Mesendoderm (in vitro differentiated cells): ENCODE measurements at regions not wholly inside any gene's neighbourhood (a gene's known extent, or its start where the extent isn't known, plus 50 kb on each side); places are given as distances from the start of the nearest gene placed in this dataset.

Experiments
- DNase-seq: peaks from one replicate; pipeline ENCODE4 v3.0.0; 2013
- H2AK5ac ChIP-seq: 2 replicates; pipeline ENCODE4 v1.6.1; 2013; ENCODE audit warnings: low read length, inconsistent platforms
- H2BK120ac ChIP-seq: 2 replicates; pipeline ENCODE4 v1.6.1; 2013; ENCODE audit warnings: low read depth, mild to moderate bottlenecking, low read length, moderate library complexity, mixed read lengths
- H2BK15ac ChIP-seq: replicated peaks from 2 replicates; pipeline ENCODE4 v1.6.1; 2013; ENCODE audit warnings: low read depth, mild to moderate bottlenecking, moderate library complexity
- H2BK5ac ChIP-seq: 2 replicates; pipeline ENCODE4 v1.6.1; 2013; ENCODE audit warnings: low read length, inconsistent platforms
- H3K18ac ChIP-seq: 2 replicates; pipeline ENCODE4 v1.6.1; 2013; ENCODE audit warnings: mild to moderate bottlenecking, low read length, mixed read lengths
- H3K23ac ChIP-seq: one replicate; pipeline ENCODE4 v1.6.1; 2013; ENCODE audit warnings: low read length
- H3K27ac ChIP-seq: 2 replicates; pipeline ENCODE4 v1.5.1; 2013; ENCODE audit warnings: low read depth, mild to moderate bottlenecking, inconsistent platforms, low read length, moderate library complexity
- H3K27me3 ChIP-seq: 2 replicates; pipeline ENCODE4 v1.6.1; 2013; ENCODE audit warnings: low read length, control low read depth, mild to moderate bottlenecking, inconsistent platforms; ENCODE audit not compliant: insufficient read depth, poor library complexity
- H3K36me3 ChIP-seq: 2 replicates; pipeline ENCODE4 v1.6.1; 2013; ENCODE audit warnings: low read length, inconsistent platforms; ENCODE audit not compliant: control insufficient read depth, insufficient read depth
- H3K4ac ChIP-seq: one replicate; pipeline ENCODE4 v1.6.1; 2013; ENCODE audit warnings: low read depth, mild to moderate bottlenecking, low read length, moderate library complexity
- H3K4me1 ChIP-seq: 2 replicates; pipeline ENCODE4 v1.6.1; 2013; ENCODE audit warnings: low read depth, low read length, inconsistent platforms; ENCODE audit not compliant: control insufficient read depth
- H3K4me2 ChIP-seq: 2 replicates; pipeline ENCODE4 v1.6.1; 2013; ENCODE audit warnings: low read length
- H3K4me3 ChIP-seq: 2 replicates; pipeline ENCODE4 v1.5.1; 2013; ENCODE audit warnings: mild to moderate bottlenecking, low read length
- H3K56ac ChIP-seq: one replicate; pipeline ENCODE4 v1.6.1; 2013; ENCODE audit warnings: low read length
- H3K79me1 ChIP-seq: 2 replicates; pipeline ENCODE4 v1.6.1; 2013; ENCODE audit warnings: low read length, inconsistent platforms
- H3K79me2 ChIP-seq: 2 replicates; pipeline ENCODE4 v1.6.1; 2013; ENCODE audit warnings: mild to moderate bottlenecking, low read length; ENCODE audit not compliant: control insufficient read depth, insufficient read depth
- H3K9ac ChIP-seq: 2 replicates; pipeline ENCODE4 v1.6.1; 2013; ENCODE audit warnings: low read length, inconsistent platforms
- H4K5ac ChIP-seq: one replicate; pipeline ENCODE4 v1.6.1; 2013; ENCODE audit warnings: low read length
- H4K8ac ChIP-seq: one replicate; pipeline ENCODE4 v1.6.1; 2013; ENCODE audit warnings: low read depth, mild to moderate bottlenecking, control low read depth, low read length, moderate library complexity
- WGBS: extraction: QIAGEN DNeasy Blood & Tissue Kit; methylation state at CpG from one replicate; pipeline ENCODE4 v1.1.7; 2013; ENCODE audit warnings: low lambda C conversion rate, missing lambda C conversion rate; ENCODE audit not compliant: insufficient coverage; ENCODE audit errors: extremely low coverage; 5-methylcytosine and 5-hydroxymethylcytosine counted together

GRCh38 chr4:159823743-159824142 is 720.9 kb downstream of the RAPGEF2 start:
- Histone ChIP-seq H4K8ac (no peak overlapping the region), H2BK15ac (no peak overlapping the region), H3K4me1 (no peaks in the 10 kb centered on the region), H3K27me3 (no peaks in the 10 kb centered on the region), H3K56ac (no peak overlapping the region), H3K4me3 (no peak overlapping the region), H2BK120ac (no peak overlapping the region), H3K4ac (no peak overlapping the region), H3K9ac (no peak overlapping the region), H3K27ac (no peak overlapping the region), H3K36me3 (no peaks in the 10 kb centered on the region), H3K23ac (no peak overlapping the region), H4K5ac (no peak overlapping the region), H3K18ac (no peak overlapping the region), H3K4me2 (no peak overlapping the region), H3K79me1 (no peaks in the 10 kb centered on the region), H3K79me2 (no peaks in the 10 kb centered on the region), H2BK5ac (no peak overlapping the region), H2AK5ac (no peak overlapping the region)
- WGBS = no CpG with 5 or more reads among the region's 2 CpGs
- peak; percentile 51 for DNase-seq

- H3K23ac ChIP-seq = no peak overlapping the region
Observed at GRCh38 chr4:159828687-159829086, 725.8 kb downstream of the RAPGEF2 start.

GRCh38 chr4:159829184-159829583 is 726.3 kb downstream of the RAPGEF2 start:
- no peak overlapping the region for H3K4ac ChIP-seq
- H2BK5ac ChIP-seq = no peak overlapping the region
- no peaks in the 10 kb centered on the region for H3K36me3 ChIP-seq
- no peak for DNase-seq
- no peak overlapping the region for H3K18ac ChIP-seq
- H3K79me2 ChIP-seq = no peaks in the 10 kb centered on the region
- no peak overlapping the region for H2BK120ac ChIP-seq
- H3K79me1 ChIP-seq = no peaks in the 10 kb centered on the region
- H4K5ac ChIP-seq = no peak overlapping the region
- WGBS = no CpG with 5 or more reads among the region's 2 CpGs
- no peak overlapping the region for H3K23ac ChIP-seq
- H3K4me3 ChIP-seq = no peak overlapping the region
- H2AK5ac ChIP-seq = no peak overlapping the region
- no peak overlapping the region for H3K56ac ChIP-seq
- H3K27me3 ChIP-seq = no peaks in the 10 kb centered on the region
- H4K8ac ChIP-seq = no peak overlapping the region
- H3K4me2 ChIP-seq = no peak overlapping the region
- no peak overlapping the region for H3K9ac ChIP-seq
- H3K27ac ChIP-seq = no peak overlapping the region
- H3K4me1 ChIP-seq = no peaks in the 10 kb centered on the region
- H2BK15ac ChIP-seq = no peak overlapping the region

More at GRCh38 chr4:159828687-159829086, 725.8 kb downstream of the RAPGEF2 start:
- H3K4ac ChIP-seq = no peak overlapping the region
- H4K8ac ChIP-seq = no peak overlapping the region
- no peak overlapping the region for H3K4me3 ChIP-seq
- no peak overlapping the region for H3K9ac ChIP-seq
- no peaks in the 10 kb centered on the region for H3K79me2 ChIP-seq
- H3K4me1 ChIP-seq = no peaks in the 10 kb centered on the region
- no peak overlapping the region for H2BK5ac ChIP-seq
- H2BK15ac ChIP-seq = no peak overlapping the region
- no peak overlapping the region for H3K56ac ChIP-seq
- no peak overlapping the region for H4K5ac ChIP-seq
- no peak overlapping the region for H3K18ac ChIP-seq
- no peak overlapping the region for H2AK5ac ChIP-seq
- H3K36me3 ChIP-seq = no peaks in the 10 kb centered on the region
- H3K27ac ChIP-seq = no peak overlapping the region
- WGBS = no CpG with 5 or more reads among the region's 1 CpG
- no peaks in the 10 kb centered on the region for H3K79me1 ChIP-seq
- H3K4me2 ChIP-seq = no peak overlapping the region
- no peaks in the 10 kb centered on the region for H3K27me3 ChIP-seq
- H2BK120ac ChIP-seq = no peak overlapping the region
- no peak for DNase-seq

- Histone ChIP-seq H3K79me2 (no peaks in the 10 kb centered on the region), H3K27me3 (no peaks in the 10 kb centered on the region), H2BK120ac (no peak overlapping the region), H3K27ac (no peak overlapping the region), H3K9ac (no peak overlapping the region), H2BK15ac (no peak overlapping the region), H3K23ac (no peak overlapping the region), H3K79me1 (no peaks in the 10 kb centered on the region), H2BK5ac (no peak overlapping the region), H3K56ac (no peak overlapping the region), H4K8ac (no peak overlapping the region), H3K4ac (no peak overlapping the region), H3K4me1 (no peaks in the 10 kb centered on the region), H3K36me3 (no peaks in the 10 kb centered on the region), H3K18ac (no peak overlapping the region), H3K4me2 (no peak overlapping the region), H3K4me3 (no peak overlapping the region), H2AK5ac (no peak overlapping the region), H4K5ac (no peak overlapping the region)
- DNase-seq = no peak
- WGBS = no CpG with 5 or more reads among the region's 3 CpGs
Observed at GRCh38 chr4:159837071-159837470, 734.2 kb downstream of the RAPGEF2 start.

- H3K18ac ChIP-seq = no peak overlapping the region
- no CpG with 5 or more reads among the region's 1 CpG for WGBS
- no peak overlapping the region for H3K4me3 ChIP-seq
- no peaks in the 10 kb centered on the region for H3K79me2 ChIP-seq
- H3K79me1 ChIP-seq = no peaks in the 10 kb centered on the region
- H3K4me1 ChIP-seq = no peaks in the 10 kb centered on the region
- H3K9ac ChIP-seq = no peak overlapping the region
- no peak overlapping the region for H2BK5ac ChIP-seq
- no peak overlapping the region for H2AK5ac ChIP-seq
- H2BK120ac ChIP-seq = no peak overlapping the region
- no peak overlapping the region for H3K27ac ChIP-seq
- no peak overlapping the region for H3K23ac ChIP-seq
- H3K27me3 ChIP-seq = no peaks in the 10 kb centered on the region
- no peak overlapping the region for H2BK15ac ChIP-seq
- no peak overlapping the region for H4K5ac ChIP-seq
- no peaks in the 10 kb centered on the region for H3K36me3 ChIP-seq
- no peak overlapping the region for H3K4ac ChIP-seq
- no peak overlapping the region for H3K4me2 ChIP-seq
- H4K8ac ChIP-seq = no peak overlapping the region
- no peak overlapping the region for H3K56ac ChIP-seq
- peak; percentile 10 for DNase-seq
Observed at GRCh38 chr4:159855731-159856130, 752.9 kb downstream of the RAPGEF2 start.

GRCh38 chr4:159856451-159856850 is 753.6 kb downstream of the RAPGEF2 start:
- Histone ChIP-seq H4K8ac (no peak overlapping the region), H3K9ac (no peak overlapping the region), H3K56ac (no peak overlapping the region), H3K4me2 (no peak overlapping the region), H2BK15ac (no peak overlapping the region), H3K23ac (no peak overlapping the region), H3K18ac (no peak overlapping the region), H3K79me2 (no peaks in the 10 kb centered on the region), H3K36me3 (no peaks in the 10 kb centered on the region), H2BK5ac (no peak overlapping the region), H3K4me1 (no peaks in the 10 kb centered on the region), H4K5ac (no peak overlapping the region), H3K4ac (no peak overlapping the region), H2BK120ac (no peak overlapping the region), H3K79me1 (no peaks in the 10 kb centered on the region), H3K27ac (no peak overlapping the region), H3K27me3 (no peaks in the 10 kb centered on the region), H3K4me3 (no peak overlapping the region), H2AK5ac (no peak overlapping the region)
- WGBS = no CpG with 5 or more reads among the region's 5 CpGs
- DNase-seq = peak; percentile 92
